MCF 10A (cell line): ENCODE measurements at regions not wholly inside any gene's neighbourhood (a gene's known extent, or its start where the extent isn't known, plus 50 kb on each side); places are given as distances from the start of the nearest gene placed in this dataset.

Experiments used
- BruUV-seq: library from RNA; stranded (reverse); fragments of 400-500 nt; replicated peaks from 2 replicates; lab custom pipeline; 2021; lab: Mats Ljungman, UMichigan
- CTCF ChIA-PET: fragments of 300-600 bp; sonication (Branson Sonifier 250); formaldehyde crosslinking; extraction: SDS; loops from one replicate; lab custom pipeline; 2021; ENCODE audit warnings: antibody characterized with exemption, inconsistent platforms; lab: Yijun Ruan, JAX
- POLR2A ChIA-PET: fragments of 300-600, 350-650 bp; sonication (Branson Sonifier 250); formaldehyde crosslinking; extraction: SDS; loops from one replicate; lab custom pipeline; 2020; ENCODE audit warnings: antibody characterized with exemption, inconsistent platforms; lab: Yijun Ruan, JAX
- DNase-seq: peaks from one replicate; pipeline ENCODE4 v3.0.0-alpha.2; 2018; ENCODE audit not compliant: unreplicated experiment
- H3K27ac Mint-ChIP-seq: one replicate; pipeline ENCODE4 v1.8.0; 2022; ENCODE audit warnings: mild to moderate bottlenecking, low read depth, mixed read lengths; ENCODE audit not compliant: unreplicated experiment
- H3K27me3 Mint-ChIP-seq: one replicate; pipeline ENCODE4 v1.8.0; 2022; ENCODE audit warnings: mixed read lengths; ENCODE audit not compliant: insufficient read depth, unreplicated experiment
- H3K36me3 Mint-ChIP-seq: one replicate; pipeline ENCODE4 v1.8.0; 2022; ENCODE audit warnings: mild to moderate bottlenecking, moderate library complexity, mixed read lengths; ENCODE audit not compliant: insufficient read depth, unreplicated experiment
- H3K4me1 Mint-ChIP-seq: one replicate; pipeline ENCODE4 v1.8.0; 2022; ENCODE audit warnings: mixed read lengths; ENCODE audit not compliant: insufficient read depth, unreplicated experiment
- H3K4me3 Mint-ChIP-seq: one replicate; pipeline ENCODE4 v1.8.0; 2022; ENCODE audit warnings: mild to moderate bottlenecking, moderate library complexity, mixed read lengths; ENCODE audit not compliant: unreplicated experiment
- H3K9me3 Mint-ChIP-seq: one replicate; pipeline ENCODE4 v1.8.0; 2022; ENCODE audit warnings: mixed read lengths; ENCODE audit not compliant: unreplicated experiment
- CTCF ChIP-seq: fragments of 200-600 bp; IDR thresholded peaks from one replicate; pipeline ENCODE4 v1.8.0; 2022; ENCODE audit warnings: antibody characterized with exemption, mild to moderate bottlenecking; ENCODE audit not compliant: unreplicated experiment
- intact Hi-C: fragments of 100-400 bp; cut with micrococcal nuclease; formaldehyde crosslinking; loops from 2 replicates; pipeline ENCODE4 v1.14.1; 2022

- CTCF ChIA-PET, result interaction anchor here (0.8 kb wide), 1 partner anchor 541 kb away, joined by 3 read pairs; no protein-coding TSS in a partner anchor
- no TSS peak for BruUV-seq
- no peak overlapping the region for H3K4me3 Mint-ChIP-seq
- no peak for TF ChIP-seq CTCF
- no peak overlapping the region for H3K27ac Mint-ChIP-seq
- no peaks in the 10 kb centered on the region for H3K4me1 Mint-ChIP-seq
- POLR2A ChIA-PET, result no interaction called here
- H3K36me3 Mint-ChIP-seq, result no peaks in the 10 kb centered on the region
- DNase-seq, result no peak
- no peaks in the 10 kb centered on the region for H3K9me3 Mint-ChIP-seq
- intact Hi-C loops, result no loop called here
- H3K27me3 Mint-ChIP-seq, result peaks cover 12% of the 10 kb centered on the region
Observed at GRCh38 chr2:30321466-30321865, 90.1 kb downstream of the LBH start.

- intact Hi-C loops, result no loop called here
- BruUV-seq, result no TSS peak
- H3K4me3 Mint-ChIP-seq, result no peak overlapping the region
- CTCF ChIA-PET, result interaction anchor here (1.1 kb wide), 1 partner anchor 23 kb away, joined by 3 read pairs; no protein-coding TSS in a partner anchor
- no peak for TF ChIP-seq CTCF
- no peak for DNase-seq
- no peaks in the 10 kb centered on the region for H3K4me1 Mint-ChIP-seq
- POLR2A ChIA-PET, result no interaction called here
- no peaks in the 10 kb centered on the region for H3K36me3 Mint-ChIP-seq
- H3K9me3 Mint-ChIP-seq, result no peaks in the 10 kb centered on the region
- peaks cover 12% of the 10 kb centered on the region for H3K27me3 Mint-ChIP-seq
- no peak overlapping the region for H3K27ac Mint-ChIP-seq
Observed at GRCh38 chr2:30323499-30323898, 92.2 kb downstream of the LBH start.

- no peak overlapping the region for H3K4me3 Mint-ChIP-seq
- no TSS peak for BruUV-seq
- CTCF ChIA-PET, result interaction anchor here (1.1 kb wide), 1 partner anchor 22 kb away, joined by 3 read pairs; no protein-coding TSS in a partner anchor
Observed at GRCh38 chr2:30324245-30324908, 93.0 kb downstream of the LBH start.

More at GRCh38 chr2:30324245-30324908, 93.0 kb downstream of the LBH start:
- intact Hi-C loops, result no loop called here
- Mint-ChIP-seq H3K9me3 (no peaks in the 10 kb centered on the region), H3K36me3 (no peaks in the 10 kb centered on the region), H3K27me3 (peaks cover 6% of the 10 kb centered on the region), H3K27ac (no peak overlapping the region), H3K4me1 (no peaks in the 10 kb centered on the region)
- DNase-seq, result no peak
- TF ChIP-seq CTCF, result no peak
- POLR2A ChIA-PET, result no interaction called here
